SW480 (cell line): ENCODE measurements at regions not wholly inside any gene's neighbourhood (a gene's known extent, or its start where the extent isn't known, plus 50 kb on each side); places are given as distances from the start of the nearest gene placed in this dataset.
A peak's percentile ranks its signal among the peaks of the same experiment; 100 is the strongest.
"Not testable (repeated sequence)": the region's sequence is repeated elsewhere in the genome, so short reads cannot be mapped to it uniquely, and the experiment has no call there.

ENCODE experiments used
- DNase-seq: peaks from one replicate; pipeline ENCODE4 v3.0.0-alpha.2; 2016; ENCODE audit warnings: low spot score

DNA sequence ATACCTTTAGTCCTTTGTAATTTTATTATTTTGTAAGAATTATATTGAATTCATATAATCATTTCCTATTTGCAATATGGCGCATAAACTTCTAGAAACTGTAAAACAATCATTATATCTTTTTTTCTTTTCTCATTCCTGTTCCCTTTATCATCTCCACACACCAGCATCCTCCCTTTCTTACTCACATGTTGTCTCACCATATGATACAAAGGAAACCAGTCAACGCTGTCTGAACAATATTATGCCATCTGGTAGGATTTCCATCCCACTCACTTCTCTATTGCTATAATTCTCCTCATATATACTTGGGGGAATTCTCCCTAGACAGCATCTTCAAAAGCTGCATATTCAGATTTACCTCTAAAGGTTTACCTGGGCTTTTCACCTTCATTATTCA lies 389.8 kb downstream of the NDFIP2 start:
- no peak for DNase-seq

DNA sequence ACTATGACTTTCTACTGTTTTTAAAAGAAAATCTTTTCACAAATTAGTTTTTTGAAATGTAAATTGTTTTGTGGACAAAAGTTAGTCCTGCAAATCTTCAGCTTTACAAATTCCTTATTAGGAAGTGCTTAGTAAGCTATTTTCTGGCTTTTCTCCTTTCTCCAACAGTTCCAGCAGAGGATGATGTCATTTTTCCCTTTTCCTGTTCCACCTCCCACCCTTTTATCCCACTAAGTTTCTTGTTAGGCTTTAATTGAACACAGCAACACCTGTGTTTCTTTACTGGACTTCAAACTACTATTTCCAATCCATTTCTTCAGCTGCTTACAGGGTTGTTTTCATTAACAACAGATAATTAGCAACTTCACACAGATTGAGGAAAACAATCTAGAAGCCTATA lies 389.2 kb downstream of the NDFIP2 start:
- DNase-seq: no peak

- no peak for DNase-seq
These were observed 388.4 kb downstream of the NDFIP2 start for GRCh38 chr13:79869326-79869725.

GRCh38 chr13:79867254-79867653 lies 386.3 kb downstream of the NDFIP2 start:
- DNase-seq: no peak

DNA sequence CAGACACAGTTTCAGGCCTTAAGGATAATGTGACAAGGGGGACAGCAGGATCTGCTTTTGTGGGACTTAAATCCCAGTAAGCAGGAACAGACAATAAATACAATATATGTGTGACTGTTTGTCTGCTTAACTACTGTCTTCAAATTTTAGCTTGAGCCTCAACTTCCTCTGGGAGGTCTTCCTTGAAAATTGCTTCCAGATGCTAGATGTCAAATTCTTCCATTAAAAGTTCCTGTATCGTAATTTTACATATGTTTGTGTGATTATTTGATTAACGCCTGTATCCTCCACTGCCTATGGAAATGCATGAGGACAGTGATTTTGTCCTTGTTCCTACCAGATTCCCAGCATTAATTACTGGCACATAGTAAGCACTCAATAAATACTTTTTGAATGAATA lies 385.5 kb downstream of the NDFIP2 start:
- DNase-seq: no peak

GRCh38 chr13:79862515-79862914 lies 381.6 kb downstream of the NDFIP2 start:
- DNase-seq: no peak

DNA sequence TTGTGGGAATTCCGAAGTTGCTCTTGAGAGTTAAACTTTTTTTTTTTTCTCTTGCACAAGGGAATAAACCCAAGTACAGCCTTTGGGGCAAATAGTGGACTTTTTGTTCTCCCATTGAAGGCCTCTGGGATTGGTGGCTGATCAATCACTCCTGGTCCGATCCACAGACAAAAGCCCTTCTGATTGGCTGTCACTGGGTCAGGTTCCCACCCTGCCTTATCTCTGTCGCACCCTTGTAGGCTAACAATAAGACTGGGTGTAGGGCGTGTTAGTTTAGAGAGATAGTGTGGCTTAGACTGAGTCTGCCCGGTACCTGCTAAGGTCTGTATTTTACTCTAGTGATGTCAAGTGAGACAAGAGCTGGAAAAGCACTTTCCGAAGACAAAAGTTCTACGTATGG lies 380.8 kb downstream of the NDFIP2 start:
- no peak for DNase-seq

DNA sequence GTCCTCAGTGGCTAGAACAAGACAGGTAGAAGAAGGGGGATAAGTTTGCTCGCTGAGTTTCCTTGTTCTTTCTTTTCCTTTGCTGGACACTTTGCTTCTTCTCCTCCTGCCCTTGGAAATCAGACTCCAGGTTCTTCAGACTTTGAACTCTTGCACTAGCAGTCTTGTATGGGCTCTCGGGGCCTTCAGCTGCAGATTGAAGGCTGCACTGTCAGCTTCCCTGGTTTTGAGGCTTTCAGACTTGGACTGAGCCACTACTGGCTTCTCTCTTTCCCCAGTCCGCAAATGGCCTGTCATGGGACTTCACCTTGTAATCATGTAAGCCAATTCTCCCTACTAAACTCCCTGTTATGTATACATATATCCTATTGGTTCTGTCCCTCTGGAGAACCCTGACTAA lies 379.8 kb downstream of the NDFIP2 start:
- no peak for DNase-seq

- no peak for DNase-seq
These were observed 378.8 kb downstream of the NDFIP2 start for GRCh38 chr13:79859756-79860155.

DNA sequence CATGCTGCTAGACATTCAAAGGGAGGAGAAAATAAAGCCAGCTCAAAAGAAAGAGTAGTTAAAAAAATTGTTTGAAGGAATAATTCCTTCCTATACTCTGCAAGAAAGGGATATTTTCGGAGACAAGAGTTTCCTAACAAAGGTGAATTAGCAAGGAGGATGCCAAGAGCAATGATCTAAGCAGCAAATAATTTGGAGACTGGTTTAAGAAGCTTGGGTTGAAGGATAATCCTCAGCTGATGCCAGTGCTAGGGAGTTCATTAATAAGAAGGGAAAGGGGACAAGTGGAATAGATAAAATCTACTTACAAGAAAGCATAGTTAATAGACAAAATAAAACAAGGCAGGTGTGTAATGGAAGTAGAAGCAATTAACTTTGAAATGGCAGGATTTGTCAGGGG lies 372.3 kb downstream of the NDFIP2 start:
- no peak for DNase-seq

- no peak for DNase-seq
These were observed 370.4 kb downstream of the NDFIP2 start for GRCh38 chr13:79851318-79851717.

- DNase-seq: no peak
These were observed 367.1 kb downstream of the NDFIP2 start for GRCh38 chr13:79847882-79848592.

GRCh38 chr13:79846386-79846785 lies 365.4 kb downstream of the NDFIP2 start:
- DNase-seq: peak; percentile 21

DNA sequence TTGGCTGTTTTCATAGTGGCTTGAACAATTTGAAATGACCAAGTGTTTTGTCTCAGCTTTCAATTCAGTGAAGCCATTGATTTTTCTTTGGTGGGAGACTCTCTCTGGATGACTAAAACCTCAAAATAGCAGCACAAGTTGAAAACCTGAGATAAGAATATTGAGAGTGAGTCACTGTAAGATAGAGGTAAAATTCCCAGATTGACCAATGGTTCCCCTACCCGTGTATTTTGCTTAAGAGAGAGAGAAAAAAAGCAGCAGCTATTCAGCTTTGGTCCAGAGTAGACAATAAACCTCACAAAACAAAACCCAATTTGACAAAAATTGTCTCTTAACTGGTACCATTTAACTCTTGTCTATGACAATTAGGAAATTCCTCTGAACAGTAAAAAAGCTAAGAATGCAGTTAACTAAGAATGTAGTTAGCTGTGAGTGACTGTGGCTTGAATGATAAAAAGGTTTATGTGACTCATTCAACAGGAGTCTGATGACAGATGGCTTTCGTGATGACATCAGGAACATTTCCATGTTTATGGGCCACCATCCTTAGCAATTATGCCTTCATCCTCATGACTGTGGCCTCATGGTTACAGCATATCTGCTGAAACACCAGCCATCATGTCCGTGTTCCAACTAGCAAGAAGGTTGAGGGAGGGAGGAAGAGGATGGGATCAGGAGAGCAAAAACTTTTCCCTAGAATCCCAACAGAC lies 356.9 kb downstream of the NDFIP2 start:
- DNase-seq: peak; percentile 17

DNA sequence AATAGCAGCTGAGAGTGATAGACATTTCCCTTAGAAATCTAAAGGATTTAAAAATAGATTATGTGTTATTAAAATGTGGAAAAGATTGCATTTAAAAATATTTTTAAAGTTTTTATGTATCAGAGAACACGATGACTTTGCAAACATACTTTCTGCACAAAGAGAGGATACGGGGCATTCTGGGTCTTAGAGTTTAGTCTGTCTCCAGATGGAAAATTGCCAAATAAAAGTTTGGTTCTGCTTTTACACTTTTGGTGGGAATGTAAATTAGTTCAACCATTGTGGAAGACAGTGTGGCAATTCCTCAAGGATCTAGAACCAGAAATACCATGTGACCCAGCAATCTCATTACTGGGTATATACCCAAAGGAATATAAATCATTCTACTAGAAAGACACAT lies 355.2 kb downstream of the NDFIP2 start:
- DNase-seq: not testable (repeated sequence)

DNA sequence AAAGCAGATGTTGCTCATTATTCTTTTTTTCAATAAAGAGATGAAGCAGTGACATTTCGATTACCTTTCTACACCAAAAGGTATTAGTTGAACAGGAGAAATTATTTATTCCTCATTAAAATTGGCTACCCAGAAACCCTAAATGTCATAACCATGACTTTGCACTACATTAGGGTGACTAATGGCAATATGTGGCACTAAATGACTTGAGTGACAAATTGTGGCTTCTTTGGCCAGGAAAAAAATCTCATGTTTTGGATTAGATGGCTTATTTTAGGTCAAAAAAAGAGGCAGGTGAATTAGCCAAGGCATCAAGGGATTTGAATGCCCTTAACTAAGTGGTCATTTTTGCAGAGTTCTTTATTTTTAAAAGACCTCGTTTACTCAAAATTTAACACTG lies 353.9 kb downstream of the NDFIP2 start:
- no peak for DNase-seq

DNA sequence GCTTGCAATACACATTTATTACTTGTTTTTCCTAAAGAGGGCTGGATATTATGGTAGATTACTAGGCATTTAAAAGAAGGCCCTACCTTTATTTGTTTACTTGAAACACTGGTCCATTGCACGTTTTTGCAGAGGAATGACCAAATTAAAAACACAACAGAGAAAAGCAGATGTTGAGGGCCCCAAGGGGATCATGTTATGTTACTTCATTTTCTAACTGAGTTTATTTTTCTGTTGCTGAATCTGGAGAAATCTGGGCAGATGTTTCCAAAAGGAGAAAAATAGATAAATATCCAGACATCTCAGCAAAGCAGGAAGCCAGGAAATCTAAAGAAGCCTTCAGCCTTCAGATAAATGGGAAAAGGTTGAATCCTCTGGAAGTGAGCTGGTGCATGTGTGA lies 353.0 kb downstream of the NDFIP2 start:
- no peak for DNase-seq

DNA sequence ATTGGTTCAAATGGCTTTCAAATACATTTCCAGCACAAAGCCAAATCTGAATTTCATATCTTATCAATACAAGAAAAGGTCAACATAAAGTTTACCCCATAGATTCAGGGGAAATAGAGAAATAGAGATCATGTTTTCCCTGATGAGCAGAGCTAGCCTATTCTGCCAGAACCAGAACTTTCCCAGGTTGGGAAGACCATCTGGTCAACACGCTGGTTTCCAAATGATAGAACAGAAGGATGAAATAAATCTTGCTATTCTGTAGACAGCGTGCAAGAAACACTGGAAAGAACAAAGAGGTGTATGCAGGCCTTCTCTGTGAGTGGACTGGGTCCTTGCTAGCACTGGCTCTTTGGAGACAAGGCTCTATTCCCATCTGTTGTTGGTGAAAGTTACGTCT lies 350.6 kb downstream of the NDFIP2 start:
- no peak for DNase-seq

GRCh38 chr13:79830945-79831344 lies 350.0 kb downstream of the NDFIP2 start:
- DNase-seq: no peak

DNA sequence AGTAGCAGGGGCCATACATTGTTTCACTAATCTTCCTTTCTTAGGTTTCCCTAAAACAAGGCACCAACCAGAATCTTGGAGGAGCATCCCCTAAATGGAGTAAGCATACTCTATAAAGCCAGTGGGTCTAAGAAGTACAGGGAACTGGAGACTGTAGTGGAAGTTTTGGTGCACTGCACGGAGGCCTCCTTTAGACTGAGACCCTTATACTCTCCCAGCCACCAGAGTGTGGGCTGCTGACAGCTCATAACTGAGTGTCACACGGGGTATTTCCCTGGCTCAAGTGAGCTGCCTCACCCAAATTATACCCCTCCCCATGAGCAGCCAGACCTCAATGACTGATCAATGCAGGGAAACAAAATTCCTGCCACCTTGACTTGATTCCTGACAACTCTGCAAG lies 349.5 kb downstream of the NDFIP2 start:
- no peak for DNase-seq

DNA sequence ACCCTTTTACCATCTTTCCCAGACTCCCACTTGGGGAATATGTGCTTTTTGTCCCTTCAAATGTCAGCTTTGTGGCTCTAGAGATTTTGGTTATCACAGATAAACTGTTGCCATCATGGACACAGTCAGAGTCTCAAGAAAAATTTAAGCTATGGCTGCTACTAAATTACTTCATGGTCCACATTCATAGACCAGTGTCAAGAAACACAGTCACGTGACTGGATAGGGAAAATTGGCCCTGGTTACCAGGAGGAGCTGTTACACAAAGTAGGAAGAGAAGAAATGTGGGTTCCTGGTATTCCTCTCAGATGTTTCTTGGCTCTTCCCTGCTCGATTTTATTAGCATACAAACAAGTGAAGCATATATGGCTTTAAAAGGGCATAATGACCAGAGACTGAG lies 348.9 kb downstream of the NDFIP2 start:
- no peak for DNase-seq

DNA sequence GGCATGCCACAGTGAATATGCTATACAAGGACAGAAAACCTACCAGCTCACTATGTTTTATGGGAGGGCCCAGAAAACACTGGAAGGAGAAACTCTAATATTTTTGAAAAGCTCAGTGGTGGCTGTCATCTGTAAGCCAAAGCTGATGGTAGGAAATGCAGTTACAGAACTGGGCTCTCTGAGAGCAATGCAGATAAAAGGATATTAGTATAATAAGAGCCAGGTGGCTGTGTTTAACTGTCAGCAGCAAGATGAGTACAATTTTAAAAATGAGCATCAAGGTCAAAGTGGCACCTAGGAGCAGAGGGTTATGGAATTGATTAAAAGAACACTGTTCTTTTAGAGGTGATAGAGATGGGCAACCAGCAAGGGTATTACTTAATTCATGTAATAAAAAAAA lies 345.0 kb downstream of the NDFIP2 start:
- DNase-seq: no peak

- DNase-seq: no peak
These were observed 334.1 kb downstream of the NDFIP2 start for GRCh38 chr13:79815041-79815440.
